Smooth muscle cell (in vitro differentiated cells): ENCODE measurements at regions not wholly inside any gene's neighbourhood (a gene's known extent, or its start where the extent isn't known, plus 50 kb on each side); places are given as distances from the start of the nearest gene placed in this dataset.

Experiments used
- DNase-seq: peaks from one replicate; lab custom pipeline; 2025; ENCODE audit not compliant: unreplicated experiment; lab: John Stamatoyannopoulos, UW
- H2AFZ ChIP-seq: fragments of 200-600 bp; sonication (generic); 2 replicates; pipeline ENCODE4 v1.6.0; 2016; ENCODE audit warnings: antibody characterized with exemption, low read depth, mild to moderate bottlenecking
- H3F3A ChIP-seq: fragments of 200-600 bp; sonication (generic); 2 replicates; pipeline ENCODE4 v1.6.0; 2017; ENCODE audit warnings: antibody characterized with exemption, low read depth
- H3K27ac ChIP-seq: fragments of 200-600 bp; sonication (generic); 2 replicates; pipeline ENCODE4 v1.5.1; 2016; ENCODE audit warnings: low read depth, mild to moderate bottlenecking
- H3K27me3 ChIP-seq: fragments of 200-600 bp; sonication (generic); 2 replicates; pipeline ENCODE4 v1.6.1; 2016; ENCODE audit warnings: low read depth, mild to moderate bottlenecking
- H3K36me3 ChIP-seq: fragments of 200-600 bp; sonication (generic); 2 replicates; pipeline ENCODE4 v1.5.1; 2016; ENCODE audit warnings: low read depth
- H3K4me1 ChIP-seq: fragments of 200-600 bp; sonication (generic); 2 replicates; pipeline ENCODE4 v1.5.1; 2016; ENCODE audit warnings: low read depth
- H3K4me2 ChIP-seq: fragments of 200-600 bp; sonication (generic); 2 replicates; pipeline ENCODE4 v1.6.0; 2016; ENCODE audit warnings: mild to moderate bottlenecking
- H3K4me3 ChIP-seq: fragments of 200-600 bp; sonication (generic); 2 replicates; pipeline ENCODE4 v1.5.1; 2016; ENCODE audit warnings: mild to moderate bottlenecking
- H3K79me2 ChIP-seq: fragments of 200-600 bp; sonication (generic); 2 replicates; pipeline ENCODE4 v1.6.0; 2016; ENCODE audit warnings: low read depth, mild to moderate bottlenecking
- H3K9ac ChIP-seq: fragments of 200-600 bp; sonication (generic); 2 replicates; pipeline ENCODE4 v1.6.0; 2016; ENCODE audit warnings: low read depth
- H3K9me3 ChIP-seq: fragments of 200-600 bp; sonication (generic); replicated peaks from 2 replicates; pipeline ENCODE4 v1.5.1; 2016; ENCODE audit warnings: low read depth
- H4K20me1 ChIP-seq: fragments of 200-600 bp; sonication (generic); 2 replicates; pipeline ENCODE4 v1.6.0; 2016; ENCODE audit warnings: low read depth
- WGBS: methylation state at CpG from one replicate; pipeline ENCODE4 v1.1.7; 2016; ENCODE audit warnings: low lambda C conversion rate; 5-methylcytosine and 5-hydroxymethylcytosine counted together
- TF ChIP-seq, protein P1 (sequence below): fragments of 200-600 bp; sonication (generic); IDR thresholded peaks from 2 replicates; pipeline ENCODE4 v1.5.1; 2017; ENCODE audit warnings: borderline replicate concordance, mild to moderate bottlenecking, antibody characterized with exemption; ENCODE audit not compliant: insufficient read depth, poor library complexity, severe bottlenecking

GRCh38 chr17:73758245-73758644 lies 114.0 kb upstream of the SDK2 start:
- no peaks in the 10 kb centered on the region for H3K9me3 ChIP-seq
- H3K9ac ChIP-seq, result no peak overlapping the region
- H3K4me3 ChIP-seq, result no peak overlapping the region
- H3K4me2 ChIP-seq, result no peak overlapping the region
- no peaks in the 10 kb centered on the region for H3K36me3 ChIP-seq
- TF ChIP-seq, protein P1, sequence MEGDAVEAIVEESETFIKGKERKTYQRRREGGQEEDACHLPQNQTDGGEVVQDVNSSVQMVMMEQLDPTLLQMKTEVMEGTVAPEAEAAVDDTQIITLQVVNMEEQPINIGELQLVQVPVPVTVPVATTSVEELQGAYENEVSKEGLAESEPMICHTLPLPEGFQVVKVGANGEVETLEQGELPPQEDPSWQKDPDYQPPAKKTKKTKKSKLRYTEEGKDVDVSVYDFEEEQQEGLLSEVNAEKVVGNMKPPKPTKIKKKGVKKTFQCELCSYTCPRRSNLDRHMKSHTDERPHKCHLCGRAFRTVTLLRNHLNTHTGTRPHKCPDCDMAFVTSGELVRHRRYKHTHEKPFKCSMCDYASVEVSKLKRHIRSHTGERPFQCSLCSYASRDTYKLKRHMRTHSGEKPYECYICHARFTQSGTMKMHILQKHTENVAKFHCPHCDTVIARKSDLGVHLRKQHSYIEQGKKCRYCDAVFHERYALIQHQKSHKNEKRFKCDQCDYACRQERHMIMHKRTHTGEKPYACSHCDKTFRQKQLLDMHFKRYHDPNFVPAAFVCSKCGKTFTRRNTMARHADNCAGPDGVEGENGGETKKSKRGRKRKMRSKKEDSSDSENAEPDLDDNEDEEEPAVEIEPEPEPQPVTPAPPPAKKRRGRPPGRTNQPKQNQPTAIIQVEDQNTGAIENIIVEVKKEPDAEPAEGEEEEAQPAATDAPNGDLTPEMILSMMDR, result no peak
- H3K79me2 ChIP-seq, result no peaks in the 10 kb centered on the region
- peaks cover 24% of the 10 kb centered on the region for H3K27me3 ChIP-seq
- WGBS, result 62% methylated on average over 6 of the region's 7 CpGs
- H3F3A ChIP-seq, result no peaks in the 10 kb centered on the region
- H4K20me1 ChIP-seq, result no peaks in the 10 kb centered on the region
- H3K27ac ChIP-seq, result no peak overlapping the region
- H2AFZ ChIP-seq, result no peak overlapping the region
- DNase-seq, result no peak
- H3K4me1 ChIP-seq, result no peaks in the 10 kb centered on the region

- H3K36me3 ChIP-seq, result no peaks in the 10 kb centered on the region
- H3K27me3 ChIP-seq, result peaks cover 24% of the 10 kb centered on the region
- 77% methylated on average over 8 of the region's 8 CpGs for WGBS
- H3K4me2 ChIP-seq, result no peak overlapping the region
- no peaks in the 10 kb centered on the region for H3F3A ChIP-seq
- H2AFZ ChIP-seq, result no peak overlapping the region
- H4K20me1 ChIP-seq, result no peaks in the 10 kb centered on the region
- H3K79me2 ChIP-seq, result no peaks in the 10 kb centered on the region
- no peaks in the 10 kb centered on the region for H3K4me1 ChIP-seq
- no peak overlapping the region for H3K4me3 ChIP-seq
- TF ChIP-seq, protein P1, result no peak
- no peak for DNase-seq
- H3K9me3 ChIP-seq, result no peaks in the 10 kb centered on the region
- H3K27ac ChIP-seq, result no peak overlapping the region
- H3K9ac ChIP-seq, result no peak overlapping the region
Measured at GRCh38 chr17:73759324-73759723, 115.1 kb upstream of the SDK2 start.

DNA sequence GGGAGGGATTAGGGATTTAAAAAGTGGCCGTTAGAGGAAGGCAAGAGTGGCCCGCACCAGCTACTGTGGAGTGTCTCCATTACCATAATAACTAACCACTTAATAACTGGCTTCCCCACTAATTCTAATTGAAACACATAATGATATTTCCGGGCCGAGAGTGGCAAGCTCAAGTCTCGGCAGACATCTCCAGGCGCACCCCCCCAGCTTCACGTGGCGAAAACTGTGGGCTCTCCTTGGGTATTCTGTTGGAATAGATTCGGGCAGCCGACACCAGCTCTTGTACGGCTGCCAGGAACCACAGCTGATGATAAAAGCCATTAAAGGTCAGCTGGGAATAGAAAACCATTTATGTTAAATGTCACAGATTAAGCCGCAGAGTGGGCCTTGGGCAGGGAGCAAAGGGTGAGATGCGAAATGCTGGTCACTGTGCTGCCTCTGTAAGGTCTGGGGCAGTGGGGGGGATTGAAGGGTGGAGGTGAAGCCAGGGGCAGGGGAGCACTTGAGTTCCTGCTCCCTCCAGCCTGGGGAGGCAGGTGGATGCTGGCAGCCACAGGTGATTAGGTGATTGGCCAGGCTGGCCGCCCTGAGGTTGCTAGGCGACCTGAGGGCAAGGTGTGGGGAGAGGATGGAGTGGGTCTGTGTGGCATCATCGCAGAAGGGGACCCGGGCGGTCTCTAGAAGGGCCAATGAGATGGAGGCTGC lies 115.6 kb upstream of the SDK2 start:
- H3K4me2 ChIP-seq, result no peak overlapping the region
- TF ChIP-seq, protein P1, result no peak

GRCh38 chr17:73760439-73760758 lies 116.2 kb upstream of the SDK2 start:
- Histone ChIP-seq H3K4me2 (no peak overlapping the region), H3K27me3 (peaks cover 19% of the 10 kb centered on the region), H3K4me1 (no peaks in the 10 kb centered on the region), H3K36me3 (no peaks in the 10 kb centered on the region), H3K9me3 (no peaks in the 10 kb centered on the region), H3F3A (no peaks in the 10 kb centered on the region), H3K79me2 (no peaks in the 10 kb centered on the region), H3K4me3 (no peak overlapping the region), H3K27ac (no peak overlapping the region), H2AFZ (no peak overlapping the region), H4K20me1 (no peaks in the 10 kb centered on the region), H3K9ac (no peak overlapping the region)
- DNase-seq, result no peak
- 62% methylated on average over 5 of the region's 5 CpGs for WGBS
- TF ChIP-seq, protein P1, result no peak

More for the DNA sequence above, 115.6 kb upstream of the SDK2 start:
- Histone ChIP-seq H3K9ac (no peak overlapping the region), H3F3A (no peaks in the 10 kb centered on the region), H3K4me1 (no peaks in the 10 kb centered on the region), H4K20me1 (no peaks in the 10 kb centered on the region), H2AFZ (no peak overlapping the region), H3K9me3 (no peaks in the 10 kb centered on the region), H3K27ac (no peak overlapping the region), H3K27me3 (peaks cover 24% of the 10 kb centered on the region), H3K79me2 (no peaks in the 10 kb centered on the region), H3K36me3 (no peaks in the 10 kb centered on the region), H3K4me3 (no peak overlapping the region)
- DNase-seq, result no peak
- WGBS, result 49% methylated on average over 18 of the region's 18 CpGs
